ENCODE measurements at regions not wholly inside any gene's neighbourhood (a gene's known extent, or its start where the extent isn't known, plus 50 kb on each side); places are given as distances from the start of the nearest gene placed in this dataset.
"Not testable (repeated sequence)": the region's sequence is repeated elsewhere in the genome, so short reads cannot be mapped to it uniquely, and the experiment has no call there.

- not testable (repeated sequence) for DNase-seq (ENCODE audit: low read depth in 2 of 3, low spot score in 2 of 3)
Measured at GRCh38 chr1:234787011-234787584, 177.1 kb upstream of the IRF2BP2 start.

GRCh38 chr1:234785922-234786321, 175.9 kb upstream of the IRF2BP2 start:
- DNase-seq (ENCODE audit: low read depth in 2 of 3, low spot score in 2 of 3), result not testable (repeated sequence)

- DNase-seq (ENCODE audit: low read depth in 2 of 3, low spot score in 2 of 3), result not testable (repeated sequence)
Measured at GRCh38 chr1:234785471-234785919, 175.5 kb upstream of the IRF2BP2 start.

- DNase-seq (ENCODE audit: low read depth in 2 of 3, low spot score in 2 of 3), result not testable (repeated sequence)
Measured at GRCh38 chr1:234784108-234784507, 174.1 kb upstream of the IRF2BP2 start.

DNA sequence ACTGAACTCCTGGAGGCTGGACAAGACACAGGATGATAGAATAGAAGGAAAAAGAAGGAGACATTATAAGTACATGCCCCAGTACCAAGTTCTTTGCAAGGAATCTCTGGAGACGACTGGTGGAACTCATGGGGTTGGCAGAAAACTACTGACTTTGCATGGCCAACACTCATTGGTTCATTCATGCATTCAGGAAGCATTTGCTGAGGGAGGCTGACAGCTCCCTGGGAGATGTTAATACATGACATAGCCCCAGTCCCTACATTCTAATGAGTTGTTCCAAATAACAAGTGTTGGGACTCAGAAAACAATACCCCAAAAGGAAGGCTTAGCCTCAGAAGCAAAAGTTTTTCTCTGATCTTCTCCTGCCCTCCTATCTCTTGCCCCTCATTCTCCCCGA, 172.8 kb upstream of the IRF2BP2 start:
- DNase-seq (ENCODE audit: low read depth in 2 of 3, low spot score in 2 of 3), result no peak

DNA sequence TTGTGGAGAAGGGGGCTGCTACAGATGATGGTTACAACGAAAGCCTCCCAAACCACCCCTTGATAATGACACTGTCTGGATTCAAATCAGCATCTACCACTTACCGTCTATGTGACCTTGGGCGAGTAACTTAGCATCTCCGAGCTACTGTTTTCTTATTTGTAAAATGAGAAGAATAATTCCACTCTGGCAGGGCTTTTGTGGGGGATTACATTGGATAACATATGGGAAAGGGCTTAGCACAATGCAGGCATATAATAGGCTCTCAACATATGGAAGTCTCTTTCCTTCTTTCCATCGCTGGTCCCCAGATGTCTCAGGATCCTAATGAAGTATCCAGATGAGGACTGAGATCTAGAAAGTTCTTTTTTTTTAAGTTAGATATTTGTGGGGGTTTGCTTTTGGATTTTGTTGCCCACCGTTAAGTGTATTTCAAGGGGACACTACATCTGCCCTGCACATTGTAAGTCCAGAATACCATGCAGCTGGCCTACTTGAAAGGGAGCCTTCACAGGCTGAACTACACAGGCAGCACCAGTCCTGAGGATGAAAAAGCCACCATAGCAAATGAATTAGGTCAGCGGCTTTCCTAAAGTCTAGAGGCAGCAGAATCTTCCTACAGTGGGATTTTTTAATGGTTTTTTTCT, 172.2 kb upstream of the IRF2BP2 start:
- no peak for DNase-seq (ENCODE audit: low read depth in 2 of 3, low spot score in 2 of 3)

DNA sequence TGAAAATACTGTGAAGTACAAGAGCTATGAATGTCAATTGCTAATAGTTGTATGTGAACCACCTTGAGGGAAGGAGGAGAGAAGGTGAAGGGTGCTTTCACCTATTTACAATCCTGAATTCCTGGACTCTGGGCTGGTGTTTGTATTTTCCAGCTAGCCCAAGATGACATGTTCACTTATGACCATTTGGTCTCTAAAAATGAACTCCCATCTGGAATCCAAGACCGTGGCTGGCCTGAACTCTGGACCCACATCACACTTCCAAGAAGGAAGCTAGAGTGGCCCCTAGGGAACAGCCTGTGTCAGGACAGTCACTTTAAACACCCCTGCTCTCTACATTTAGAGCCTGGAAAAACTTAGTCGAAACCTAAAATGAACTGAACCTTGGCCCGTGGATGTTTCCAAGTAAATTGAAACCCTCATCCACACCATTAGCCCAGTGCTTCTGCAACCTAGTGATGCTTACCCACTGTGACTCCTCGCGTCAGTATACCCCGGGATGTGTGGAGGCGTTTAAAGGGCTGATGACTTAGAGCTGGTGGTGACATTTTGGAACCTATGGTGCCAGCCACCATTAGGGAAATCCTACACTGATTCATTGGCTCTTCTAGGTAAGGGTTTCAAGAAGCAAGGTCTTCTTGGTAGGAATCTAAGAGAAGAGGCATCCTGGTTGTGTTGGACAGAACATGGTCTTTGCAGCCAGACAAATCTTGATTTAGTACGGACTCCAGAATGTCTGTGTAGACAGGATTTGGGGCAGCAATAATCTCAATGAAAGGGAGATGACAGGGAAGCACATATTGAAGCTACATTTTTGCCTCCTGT, 171.5 kb upstream of the IRF2BP2 start:
- DNase-seq (ENCODE audit: low read depth in 2 of 3, low spot score in 2 of 3), result no peak

DNA sequence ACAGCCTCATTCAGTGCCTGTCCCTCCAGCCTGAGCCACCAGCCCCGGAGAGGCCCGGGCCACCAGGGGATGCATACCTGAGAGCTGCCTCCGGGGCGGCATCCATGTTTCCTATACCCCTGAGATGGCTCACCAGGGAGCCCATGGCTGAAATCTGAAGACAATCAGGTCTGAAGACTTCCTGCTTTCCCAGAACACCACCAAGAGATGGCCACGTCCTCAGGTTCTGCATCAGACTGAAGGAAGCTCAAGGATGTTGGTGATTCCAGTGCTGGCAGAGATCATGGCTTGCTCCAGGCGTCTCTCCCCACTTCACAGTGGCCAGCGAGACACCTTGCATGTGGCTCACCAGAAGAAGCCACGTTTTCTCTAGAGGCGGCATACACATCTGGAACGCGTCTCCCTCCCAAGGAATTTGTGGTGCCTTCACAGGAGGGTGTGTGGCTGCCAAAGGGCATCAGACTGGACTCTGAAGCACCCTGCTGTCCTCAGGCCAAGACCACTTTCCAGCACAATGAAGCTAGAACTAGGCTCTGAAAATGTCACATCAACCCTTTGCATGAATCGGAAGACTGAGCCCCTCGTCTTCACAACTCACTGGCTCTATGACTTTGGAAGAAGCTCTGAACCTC, 170.7 kb upstream of the IRF2BP2 start:
- no peak for DNase-seq (ENCODE audit: low read depth in 2 of 3, low spot score in 2 of 3)

DNA sequence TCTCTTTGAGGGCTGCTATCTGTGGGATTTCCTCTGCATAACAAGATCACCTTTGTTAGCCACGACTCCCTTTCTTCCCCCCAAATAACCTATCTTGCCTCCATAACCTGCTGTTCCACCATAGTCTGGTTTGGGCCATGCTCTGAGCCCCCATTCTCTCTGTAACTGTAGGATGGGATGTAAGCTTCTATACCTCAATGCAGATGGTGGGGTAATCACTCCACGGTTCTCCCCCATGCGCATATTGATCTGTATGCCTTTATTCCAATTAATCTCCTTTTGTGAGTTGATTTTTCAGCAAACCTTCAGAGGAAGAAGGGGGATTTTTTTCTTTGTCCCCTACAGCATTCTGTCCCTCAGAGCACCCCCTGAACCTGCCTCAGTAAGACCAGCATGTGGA, 170.1 kb upstream of the IRF2BP2 start:
- DNase-seq (ENCODE audit: low read depth in 2 of 3, low spot score in 2 of 3), result no peak

DNA sequence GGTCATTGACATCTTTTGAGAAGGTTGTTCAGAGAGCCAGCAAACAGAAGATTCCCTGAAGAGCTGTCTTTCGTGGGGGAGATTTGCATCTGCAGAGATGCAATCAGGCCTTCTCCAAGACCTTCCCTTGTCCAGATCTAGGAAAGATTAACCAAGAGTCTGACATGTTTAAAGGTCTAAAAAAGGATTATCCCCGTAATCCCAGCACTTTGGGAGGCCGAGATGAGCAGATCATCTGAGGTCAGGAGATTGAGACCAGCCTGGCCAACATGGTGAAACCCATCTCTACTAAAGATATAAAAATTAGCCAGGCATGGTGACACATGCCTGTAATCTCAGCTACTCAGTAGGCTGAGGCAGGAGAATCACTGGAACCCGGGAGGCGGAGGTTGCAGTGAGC, 169.6 kb upstream of the IRF2BP2 start:
- DNase-seq (ENCODE audit: low read depth in 2 of 3, low spot score in 2 of 3), result not testable (repeated sequence)

DNA sequence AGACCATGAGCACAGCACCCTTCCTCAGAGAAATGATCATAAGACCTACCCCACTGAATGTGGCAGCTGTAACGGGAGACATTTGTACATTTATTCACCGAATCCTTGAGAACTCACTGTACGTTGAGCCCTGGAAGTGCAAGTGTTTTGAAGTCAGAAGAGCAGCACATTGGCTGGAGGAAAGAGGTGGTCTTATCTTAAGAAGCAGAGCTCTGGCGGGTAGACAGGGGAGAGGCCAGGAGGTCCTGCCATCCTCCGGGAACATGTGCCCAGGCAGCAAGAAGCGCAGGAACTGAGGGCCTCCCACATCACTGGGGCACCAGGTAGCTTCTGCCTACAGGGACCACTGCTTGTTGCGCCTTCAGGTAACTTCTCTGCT, 169.2 kb upstream of the IRF2BP2 start:
- no peak for DNase-seq (ENCODE audit: low read depth in 2 of 3, low spot score in 2 of 3)

DNA sequence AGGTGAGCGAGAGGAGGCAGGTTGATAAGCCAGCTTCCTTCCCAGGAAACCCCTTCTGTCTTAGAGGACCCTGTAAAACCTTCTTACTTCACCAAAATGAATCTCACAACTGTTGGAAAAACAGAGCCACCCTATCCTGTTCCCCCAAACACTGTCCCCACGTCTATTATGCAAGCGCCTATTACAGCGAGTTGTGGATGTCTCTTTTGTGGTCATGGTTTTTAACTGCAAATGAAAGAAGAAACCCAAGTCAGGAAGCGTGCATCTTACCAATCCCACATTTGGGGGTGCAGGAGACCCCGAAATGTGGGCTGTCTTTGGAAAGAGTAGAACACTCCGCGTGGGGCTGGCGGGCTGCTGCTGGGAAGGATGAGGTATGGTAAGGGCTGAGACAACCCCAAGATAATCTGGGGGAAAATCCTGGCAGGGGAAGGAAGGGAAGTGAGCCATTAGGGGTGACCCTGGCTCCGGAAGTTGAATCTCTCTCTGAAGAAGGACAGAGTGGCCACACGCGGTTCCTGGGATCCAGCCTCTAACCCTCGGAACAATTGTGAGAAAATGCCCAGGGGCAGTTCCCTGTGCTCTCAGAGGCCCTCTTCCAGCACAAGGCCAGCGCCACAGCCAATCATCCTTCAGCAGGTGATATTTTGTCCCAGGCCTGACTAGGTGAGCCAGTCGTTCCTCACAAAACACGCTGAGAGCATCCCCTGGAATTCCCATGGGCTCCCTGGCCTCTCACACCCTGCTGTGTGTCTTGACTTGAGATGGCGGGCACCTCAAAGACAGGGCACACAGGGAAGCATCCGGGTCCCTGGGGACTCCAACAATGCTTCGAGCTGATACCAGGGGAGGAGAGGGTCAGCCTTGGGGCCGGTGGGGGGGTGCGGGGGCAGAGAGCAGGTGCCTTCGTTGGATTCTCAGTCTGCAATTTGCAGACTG, 168.5 kb upstream of the IRF2BP2 start:
- DNase-seq (ENCODE audit: low read depth in 2 of 3, low spot score in 2 of 3), result peak in 2 of 3 donors; percentile 48 to 76

GRCh38 chr1:234777856-234778220, 167.9 kb upstream of the IRF2BP2 start:
- DNase-seq (ENCODE audit: low read depth in 2 of 3, low spot score in 2 of 3), result peak in 1 of 3 donors; percentile 41

- DNase-seq (ENCODE audit: low read depth in 2 of 3, low spot score in 2 of 3), result no peak
Measured at GRCh38 chr1:234776876-234777855, 167.2 kb upstream of the IRF2BP2 start.

GRCh38 chr1:234776256-234776875, 166.4 kb upstream of the IRF2BP2 start:
- DNase-seq (ENCODE audit: low read depth in 2 of 3, low spot score in 2 of 3), result no peak

DNA sequence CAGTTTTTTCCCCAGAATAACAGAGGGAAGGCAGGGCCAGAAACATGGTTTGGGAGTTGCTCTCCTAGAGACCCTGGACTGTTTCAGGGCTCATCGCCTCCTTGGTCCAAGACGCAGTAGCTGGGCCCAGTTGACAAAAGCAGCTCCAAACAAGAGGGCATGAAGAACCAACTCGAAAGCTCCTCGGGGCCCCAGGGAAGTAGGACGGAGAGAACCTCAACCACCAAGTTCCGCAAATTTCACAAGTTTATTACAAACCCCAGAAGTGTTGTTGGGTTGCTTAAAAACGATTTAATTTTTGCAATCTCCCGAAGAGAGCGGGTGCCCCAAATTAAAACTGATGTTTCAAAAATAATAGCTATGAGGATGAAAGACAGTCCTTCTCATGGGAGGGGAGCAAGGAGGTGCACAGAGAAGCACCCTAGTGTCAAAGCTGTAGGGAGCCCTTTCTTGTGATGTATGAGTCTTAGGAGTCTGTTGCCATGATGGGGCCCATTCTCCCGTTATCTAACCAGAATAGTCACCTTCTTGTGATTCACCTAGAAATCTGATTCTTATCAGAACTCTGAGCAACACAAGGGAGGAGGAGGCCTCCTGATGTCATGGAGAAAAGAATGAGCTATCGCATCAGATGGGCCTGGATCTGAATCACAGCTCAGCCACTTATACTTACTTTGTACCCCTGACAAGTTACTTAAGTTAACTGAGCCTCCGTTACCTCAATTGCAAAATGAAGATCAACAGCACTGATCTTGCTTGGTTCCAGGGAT, 165.7 kb upstream of the IRF2BP2 start:
- DNase-seq (ENCODE audit: low read depth in 2 of 3, low spot score in 2 of 3), result peak in 1 of 3 donors; percentile 53

- DNase-seq (ENCODE audit: low read depth in 2 of 3, low spot score in 2 of 3), result no peak
Measured at GRCh38 chr1:234774971-234775370, 165.0 kb upstream of the IRF2BP2 start.
